ENCODE measurements at regions not wholly inside any gene's neighbourhood (a gene's known extent, or its start where the extent isn't known, plus 50 kb on each side); places are given as distances from the start of the nearest gene placed in this dataset.
A peak's percentile ranks its signal among the peaks of the same experiment; 100 is the strongest.

GRCh38 chr2:32887125-32887524, 59.6 kb upstream of the LTBP1 start:
- Histone ChIP-seq H3K14ac (replicated peaks; ENCODE audit: low read depth, low read length) (no peak overlapping the region), H3K4ac (ENCODE audit: low read depth, low read length) (no peak overlapping the region), H4K91ac (ENCODE audit: insufficient read depth, low read depth, low read length) (no peak overlapping the region), H4K5ac (ENCODE audit: low read depth, low read length) (no peak overlapping the region), H2BK15ac (ENCODE audit: low read depth, low read length) (no peak overlapping the region), H3K18ac (ENCODE audit: low read depth, low read length) (no peak overlapping the region), H3K9me1 (ENCODE audit: insufficient read depth, low read length) (no peaks in the 10 kb centered on the region), H2BK20ac (ENCODE audit: low read depth, low read length) (no peak overlapping the region), H2AK9ac (replicated peaks; ENCODE audit: low read depth, low read length, poor library complexity) (no peak overlapping the region), H2AK5ac (ENCODE audit: low read depth, low read length) (no peak overlapping the region), H2AFZ (replicated peaks; ENCODE audit: low read length, poor library complexity) (no peak overlapping the region), H3K23ac (ENCODE audit: low read depth, low read length) (no peak overlapping the region), H3K4me1 (ENCODE audit: control insufficient read depth, insufficient read depth, low read length) (peaks cover 4% of the 10 kb centered on the region; the same call in 1 of the 2 replicates), H3K27ac (ENCODE audit: insufficient read depth, low read length) (no peak overlapping the region), H3K4me3 (ENCODE audit: insufficient read depth, low read depth, low read length) (no peak overlapping the region), H3K9ac (ENCODE audit: low read depth, low read length) (no peak overlapping the region), H3K9me3 (ENCODE audit: control insufficient read depth, insufficient read depth, low read length) (peaks cover 2% of the 10 kb centered on the region; the same call in 1 of the 2 replicates), H3K79me1 (ENCODE audit: low read depth in 1 of 2, low read length in 2 of 2) (no peaks in the 10 kb centered on the region), H4K20me1 (ENCODE audit: insufficient read depth, low read length) (no peaks in the 10 kb centered on the region), H3K4me2 (ENCODE audit: low read depth, low read length) (no peak overlapping the region), H3K27me3 (ENCODE audit: control insufficient read depth, insufficient read depth, low read length) (no peaks in the 10 kb centered on the region), H3K36me3 (ENCODE audit: control insufficient read depth, insufficient read depth, low read length) (no peaks in the 10 kb centered on the region), H2BK5ac (ENCODE audit: low read depth, low read length, poor library complexity, severe bottlenecking) (no peak overlapping the region), H4K8ac (ENCODE audit: low read depth in 2 of 2, low read length in 2 of 2) (no peak overlapping the region), H3K56ac (ENCODE audit: extremely low read depth, insufficient read depth, low read length) (no peak overlapping the region), H2BK120ac (ENCODE audit: low read depth, low read length) (no peak overlapping the region)
- dilution Hi-C loops (cut with HindIII; ENCODE audit: low sequenced_read_pairs, unreplicated experiment) = no loop called here
- TF ChIP-seq MAFK (IDR thresholded peaks at IDR 0.05; ENCODE audit: low read depth, low read length) = peak; percentile 72
- TF ChIP-seq POLR2A (IDR thresholded peaks at IDR 0.05; ENCODE audit: low read depth, low read length) = no peak
- ATAC-seq (ENCODE audit: low read depth) = no peak
- no peak for DNase-seq
- BruUV-seq (replicated peaks) = no TSS peak
- POLR2A ChIA-PET (ENCODE audit: unreplicated experiment) = no interaction called here
- in situ Hi-C loops (cut with MboI; ENCODE audit: low sequenced_read_pairs) = no loop called here
- intact Hi-C loops (cut with micrococcal nuclease) = no loop called here
- CTCF ChIA-PET = no interaction called here
- WGBS, 2 experiments (ENCODE audit: extremely low coverage in 2 of 2, insufficient read length in 1 of 2) = no CpG with 5 or more reads among the region's 2 CpGs

Data from IMR-90 (cell line).